ENCODE measurements at regions not wholly inside any gene's neighbourhood (a gene's known extent, or its start where the extent isn't known, plus 50 kb on each side); places are given as distances from the start of the nearest gene placed in this dataset.

GRCh38 chr16:25550647-25551046 is 141.1 kb upstream of the HS3ST4 start:
- no peak for TF ChIP-seq POLR2AphosphoS5 (IDR thresholded peaks at IDR 0.05)
- TF ChIP-seq CTCF (IDR thresholded peaks at IDR 0.05) = no peak
- TF ChIP-seq POLR2A (IDR thresholded peaks at IDR 0.05) = no peak
- no peak for TF ChIP-seq EP300 (IDR thresholded peaks at IDR 0.05)
